ENCODE measurements at regions not wholly inside any gene's neighbourhood (a gene's known extent, or its start where the extent isn't known, plus 50 kb on each side); places are given as distances from the start of the nearest gene placed in this dataset.

GRCh38 chr20:3354247-3354646, 53.2 kb downstream of the DNAAF9 start:
- H3K4me3 ChIP-seq (ENCODE audit: low read length): no peak overlapping the region
- no peak for DNase-seq (ENCODE audit: low read depth, low spot score)

GRCh38 chr20:3353646-3354045, 53.8 kb downstream of the DNAAF9 start:
- DNase-seq (ENCODE audit: low read depth, low spot score): no peak
- H3K4me3 ChIP-seq (ENCODE audit: low read length): no peak overlapping the region

- no peak overlapping the region for H3K4me3 ChIP-seq (ENCODE audit: low read length)
- no peak for DNase-seq (ENCODE audit: low read depth, low spot score)
These were observed 55.3 kb downstream of the DNAAF9 start for GRCh38 chr20:3352202-3352601.

- H3K4me3 ChIP-seq (ENCODE audit: low read length): no peak overlapping the region
- DNase-seq (ENCODE audit: low read depth, low spot score): no peak
These were observed 57.0 kb downstream of the DNAAF9 start for GRCh38 chr20:3350422-3350821.

- DNase-seq (ENCODE audit: low read depth, low spot score): no peak
- no peak overlapping the region for H3K4me3 ChIP-seq (ENCODE audit: low read length)
These were observed 57.7 kb downstream of the DNAAF9 start for GRCh38 chr20:3349786-3350185.

GRCh38 chr20:3342766-3343165, 64.7 kb downstream of the DNAAF9 start:
- DNase-seq (ENCODE audit: low read depth, low spot score): no peak
- H3K4me3 ChIP-seq (ENCODE audit: low read length): no peak overlapping the region

GRCh38 chr20:3340443-3340842, 67.0 kb downstream of the DNAAF9 start:
- H3K4me3 ChIP-seq (ENCODE audit: low read length): no peak overlapping the region

GRCh38 chr20:3339571-3339970, 67.9 kb downstream of the DNAAF9 start:
- no peak overlapping the region for H3K4me3 ChIP-seq (ENCODE audit: low read length)
- DNase-seq (ENCODE audit: low read depth, low spot score): no peak

More at GRCh38 chr20:3340443-3340842, 67.0 kb downstream of the DNAAF9 start:
- no peak for DNase-seq (ENCODE audit: low read depth, low spot score)

GRCh38 chr20:3339076-3339475, 68.4 kb downstream of the DNAAF9 start:
- no peak overlapping the region for H3K4me3 ChIP-seq (ENCODE audit: low read length)
- DNase-seq (ENCODE audit: low read depth, low spot score): no peak

- DNase-seq (ENCODE audit: low read depth, low spot score): no peak
These were observed 73.1 kb downstream of the DNAAF9 start for GRCh38 chr20:3334156-3334943.

GRCh38 chr20:3330046-3330741, 77.3 kb downstream of the DNAAF9 start:
- DNase-seq (ENCODE audit: low read depth, low spot score): no peak
- H3K4me3 ChIP-seq (ENCODE audit: low read length): no peak overlapping the region

More at GRCh38 chr20:3334156-3334943, 73.1 kb downstream of the DNAAF9 start:
- H3K4me3 ChIP-seq (ENCODE audit: low read length): no peak overlapping the region

- no peak overlapping the region for H3K4me3 ChIP-seq (ENCODE audit: low read length)
- DNase-seq (ENCODE audit: low read depth, low spot score): peak; percentile 42
These were observed 79.0 kb downstream of the DNAAF9 start for GRCh38 chr20:3328501-3328900.

GRCh38 chr20:3326779-3327521, 80.5 kb downstream of the DNAAF9 start:
- no peak overlapping the region for H3K4me3 ChIP-seq (ENCODE audit: low read length)
- DNase-seq (ENCODE audit: low read depth, low spot score): no peak

GRCh38 chr20:3325864-3326263, 81.6 kb downstream of the DNAAF9 start:
- DNase-seq (ENCODE audit: low read depth, low spot score): no peak
- no peak overlapping the region for H3K4me3 ChIP-seq (ENCODE audit: low read length)

GRCh38 chr20:3323398-3323797, 84.1 kb downstream of the DNAAF9 start:
- no peak overlapping the region for H3K4me3 ChIP-seq (ENCODE audit: low read length)
- no peak for DNase-seq (ENCODE audit: low read depth, low spot score)

- DNase-seq (ENCODE audit: low read depth, low spot score): no peak
- H3K4me3 ChIP-seq (ENCODE audit: low read length): no peak overlapping the region
These were observed 79.4 kb upstream of the SLC4A11 start for GRCh38 chr20:3318226-3318884.

GRCh38 chr20:3316136-3316535, 77.1 kb upstream of the SLC4A11 start:
- H3K4me3 ChIP-seq (ENCODE audit: low read length): no peak overlapping the region
- DNase-seq (ENCODE audit: low read depth, low spot score): no peak

- H3K4me3 ChIP-seq (ENCODE audit: low read length): no peak overlapping the region
- DNase-seq (ENCODE audit: low read depth, low spot score): no peak
These were observed 76.1 kb upstream of the SLC4A11 start for GRCh38 chr20:3315136-3315535.

- no peak overlapping the region for H3K4me3 ChIP-seq (ENCODE audit: low read length)
- no peak for DNase-seq (ENCODE audit: low read depth, low spot score)
These were observed 75.4 kb upstream of the SLC4A11 start for GRCh38 chr20:3314391-3314790.

Data from Jurkat, Clone E6-1 (cell line).